Heart left ventricle (tissue), 13 donors: ENCODE measurements at regions not wholly inside any gene's neighbourhood (a gene's known extent, or its start where the extent isn't known, plus 50 kb on each side); places are given as distances from the start of the nearest gene placed in this dataset.

Experiments used
- CTCF ChIP-seq, 12 donors: fragments of 200-600 bp; sonication (generic) in 4 of 12; IDR thresholded peaks; one replicate each; pipeline versions ENCODE4 v1.5.0 to v1.8.0; 2018 to 2022; ENCODE audit warnings: antibody characterized with exemption in 12 of 12, mild to moderate bottlenecking in 5 of 12
- POLR2A ChIP-seq, 2 donors: fragments of 450-650 bp; IDR thresholded peaks; one replicate each; pipeline ENCODE4 v1.6.1; 2017; ENCODE audit warnings: antibody characterized with exemption in 2 of 2, mild to moderate bottlenecking in 2 of 2, moderate library complexity in 2 of 2
- donor health status: ischemic (EF 13 %, LVEDD 7.1; RV severe dilation, severe dysfunction).
- donor health status: DM: no; HTN: yes; CAD: no.
- donor health status: DM: no; HTN: no; CAD: no.
- donor health status: ischemic (EF 25% LVEDD 6.9; RV normal size, moderate dysfunction).
- donor health status: ischemic (EF 25% LVEDD 5.7; RV mildly dilated, moderate dysfunction).
- donor health status: ischemic (EF 35%, LVEDD 5.7; RV mildly dilated, moderate dysfunction).
- donor health status: nonischemic (EF 11% LVEDD 7.7; RV severe dilation, severe dysfunction).
- donor health status: DM: yes; HTN: yes; CAD: no.
- donor health status: PGD.
- donor health status: ischemic (EF 29% LVEDD 5.4; RV normal size, mild dysfunction).
- donor health status: nonischemic (EF 23%, LVEDD 6.1; RV moderate dilation, normal function).

GRCh38 chr5:30600892-30601291 lies 592.6 kb upstream of the CDH6 start:
- TF ChIP-seq CTCF (IDR thresholded peaks at IDR 0.05) (no peak), POLR2A (IDR thresholded peaks at IDR 0.05) (no peak)
